Prostate gland (tissue), 2 donors: ENCODE measurements at regions not wholly inside any gene's neighbourhood (a gene's known extent, or its start where the extent isn't known, plus 50 kb on each side); places are given as distances from the start of the nearest gene placed in this dataset.

Experiments used
- DNase-seq: peaks from one replicate; pipeline ENCODE4 v3.0.0-alpha.2; 2019; ENCODE audit warnings: low spot score
- H3K27ac ChIP-seq, 2 donors: fragments of 200-600 bp; sonication (generic); 2 replicates each; pipeline ENCODE4 v1.5.1; 2017 to 2019
- H3K27me3 ChIP-seq: fragments of 200-600 bp; sonication (generic); replicated peaks from 2 replicates; pipeline ENCODE4 v1.5.1; 2019; ENCODE audit not compliant: insufficient read depth
- H3K36me3 ChIP-seq, 2 donors: fragments of 200-600 bp; sonication (generic); 1 replicate in 1 of 2; 2 replicates in 1 of 2; pipeline versions ENCODE4 v1.5.1 to v1.8.1; 2017 to 2019
- H3K4me1 ChIP-seq: fragments of 200-600 bp; sonication (generic); replicated peaks from 2 replicates; pipeline ENCODE4 v1.5.1; 2019
- H3K4me3 ChIP-seq, 2 donors: fragments of 200-600 bp; sonication (generic); 2 replicates each; pipeline ENCODE4 v1.5.1; 2017 to 2019
- H3K9me3 ChIP-seq: fragments of 200-600 bp; sonication (generic); 2 replicates; pipeline ENCODE4 v1.5.1; 2017
- POLR2A ChIP-seq: fragments of 450-650 bp; IDR thresholded peaks from one replicate; pipeline ENCODE4 v1.6.1; 2016; ENCODE audit warnings: antibody characterized with exemption, mild to moderate bottlenecking
- POLR2AphosphoS5 ChIP-seq: sonication (generic); formaldehyde crosslinking; IDR thresholded peaks from one replicate; pipeline ENCODE4 v1.6.1; 2017; ENCODE audit warnings: antibody characterized with exemption
- WGBS: methylation state at CpG from one replicate; pipeline ENCODE4 v1.1.5; 2018; 5-methylcytosine and 5-hydroxymethylcytosine counted together
- intact Hi-C: fragments of 100-400 bp; cut with DNase I; formaldehyde crosslinking; loops from one replicate; pipeline ENCODE4 v1.14.2; 2022
- TF ChIP-seq, protein P1 (sequence below), 4 experiments: fragments of 200-600 bp in 2 of 4; fragments of 450-650 bp in 2 of 4; sonication (generic) in 2 of 4; IDR thresholded peaks; 1 replicate in 3 of 4; 2 replicates in 1 of 4; pipeline ENCODE4 v1.5.1; 2016 to 2019; ENCODE audit warnings: antibody characterized with exemption in 4 of 4, mild to moderate bottlenecking in 2 of 4, moderate library complexity in 2 of 4

DNA sequence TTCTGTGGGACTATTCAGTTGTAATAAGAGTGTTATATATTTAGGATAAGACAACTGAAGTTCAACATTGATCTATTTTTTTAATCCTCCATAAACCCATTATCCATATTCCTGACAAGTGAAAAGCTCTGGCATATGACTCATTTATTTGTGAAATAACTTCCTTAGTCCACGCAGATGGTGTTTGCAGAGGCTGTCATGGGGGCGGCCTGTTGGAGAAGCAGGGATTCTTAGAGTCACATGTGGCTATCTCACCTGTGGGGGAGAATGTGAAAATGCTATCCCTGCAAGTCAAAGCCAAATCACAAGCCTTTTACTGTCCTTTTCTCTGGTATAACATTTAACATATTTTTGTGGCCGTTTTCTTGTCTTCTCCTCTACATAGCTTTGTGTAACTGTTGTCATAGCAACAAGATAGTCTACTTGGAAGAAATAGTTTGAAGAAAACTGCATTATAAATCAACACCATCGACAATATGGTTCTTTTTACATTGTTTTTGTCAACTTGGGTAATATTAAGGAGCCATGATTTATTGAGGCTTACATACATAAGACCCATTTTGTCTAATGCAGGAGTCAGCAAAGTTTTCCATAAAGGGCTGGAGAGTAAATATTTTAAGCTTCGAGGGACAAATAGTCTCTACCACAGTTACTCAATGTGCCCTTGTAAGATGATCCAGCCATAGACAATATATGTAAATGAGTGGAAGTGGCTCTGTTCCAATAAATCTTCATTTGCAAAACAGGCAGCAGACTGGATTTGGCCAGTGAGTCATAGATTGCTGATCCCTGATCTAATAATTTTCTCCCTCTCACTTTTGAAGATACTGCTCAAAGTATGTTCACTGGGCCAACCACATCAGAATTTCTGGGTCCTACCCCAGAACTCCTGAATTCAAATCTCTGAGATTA lies 395.0 kb downstream of the DTHD1 start:
- H3K27ac ChIP-seq, result no peak overlapping the region
- no peaks in the 10 kb centered on the region for H3K27me3 ChIP-seq
- WGBS, result 34% methylated on average over 5 of the region's 5 CpGs
- no peak for TF ChIP-seq POLR2AphosphoS5
- TF ChIP-seq, protein P1, sequence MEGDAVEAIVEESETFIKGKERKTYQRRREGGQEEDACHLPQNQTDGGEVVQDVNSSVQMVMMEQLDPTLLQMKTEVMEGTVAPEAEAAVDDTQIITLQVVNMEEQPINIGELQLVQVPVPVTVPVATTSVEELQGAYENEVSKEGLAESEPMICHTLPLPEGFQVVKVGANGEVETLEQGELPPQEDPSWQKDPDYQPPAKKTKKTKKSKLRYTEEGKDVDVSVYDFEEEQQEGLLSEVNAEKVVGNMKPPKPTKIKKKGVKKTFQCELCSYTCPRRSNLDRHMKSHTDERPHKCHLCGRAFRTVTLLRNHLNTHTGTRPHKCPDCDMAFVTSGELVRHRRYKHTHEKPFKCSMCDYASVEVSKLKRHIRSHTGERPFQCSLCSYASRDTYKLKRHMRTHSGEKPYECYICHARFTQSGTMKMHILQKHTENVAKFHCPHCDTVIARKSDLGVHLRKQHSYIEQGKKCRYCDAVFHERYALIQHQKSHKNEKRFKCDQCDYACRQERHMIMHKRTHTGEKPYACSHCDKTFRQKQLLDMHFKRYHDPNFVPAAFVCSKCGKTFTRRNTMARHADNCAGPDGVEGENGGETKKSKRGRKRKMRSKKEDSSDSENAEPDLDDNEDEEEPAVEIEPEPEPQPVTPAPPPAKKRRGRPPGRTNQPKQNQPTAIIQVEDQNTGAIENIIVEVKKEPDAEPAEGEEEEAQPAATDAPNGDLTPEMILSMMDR (IDR thresholded peaks at IDR 0.05), result no peak
- no peak for TF ChIP-seq POLR2A
- no peaks in the 10 kb centered on the region for H3K36me3 ChIP-seq
- intact Hi-C loops, result no loop called here
- no peak overlapping the region for H3K4me3 ChIP-seq
- no peaks in the 10 kb centered on the region for H3K4me1 ChIP-seq
- no peak for DNase-seq
- H3K9me3 ChIP-seq, result no peaks in the 10 kb centered on the region

DNA sequence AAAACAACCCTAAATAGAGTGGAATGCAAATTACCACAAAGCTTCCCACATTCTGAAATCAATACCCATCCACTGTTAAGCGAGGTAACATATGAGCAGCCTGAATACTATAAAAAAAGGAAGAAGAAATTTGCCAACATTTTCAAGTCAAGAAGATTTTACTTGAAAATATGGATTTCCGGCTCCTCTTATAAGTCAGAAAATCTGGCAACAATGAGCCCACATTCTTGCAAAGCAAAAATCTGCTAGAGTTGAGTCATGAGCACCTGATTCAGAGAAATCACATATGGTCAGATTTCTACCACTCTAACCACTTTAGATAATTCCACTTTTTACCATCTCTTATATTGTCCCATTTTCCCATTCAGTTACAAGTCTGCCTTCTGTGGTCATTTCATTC lies 395.7 kb downstream of the DTHD1 start:
- WGBS, result 87% methylated on average over 2 of the region's 2 CpGs
- Histone ChIP-seq H3K36me3 (no peaks in the 10 kb centered on the region), H3K27me3 (no peaks in the 10 kb centered on the region), H3K4me3 (no peak overlapping the region), H3K9me3 (no peaks in the 10 kb centered on the region), H3K27ac (no peak overlapping the region), H3K4me1 (no peaks in the 10 kb centered on the region)
- intact Hi-C loops, result no loop called here
- no peak for DNase-seq
- TF ChIP-seq POLR2AphosphoS5 (no peak), POLR2A (no peak)
- TF ChIP-seq, protein P1 (IDR thresholded peaks at IDR 0.05), result no peak

DNA sequence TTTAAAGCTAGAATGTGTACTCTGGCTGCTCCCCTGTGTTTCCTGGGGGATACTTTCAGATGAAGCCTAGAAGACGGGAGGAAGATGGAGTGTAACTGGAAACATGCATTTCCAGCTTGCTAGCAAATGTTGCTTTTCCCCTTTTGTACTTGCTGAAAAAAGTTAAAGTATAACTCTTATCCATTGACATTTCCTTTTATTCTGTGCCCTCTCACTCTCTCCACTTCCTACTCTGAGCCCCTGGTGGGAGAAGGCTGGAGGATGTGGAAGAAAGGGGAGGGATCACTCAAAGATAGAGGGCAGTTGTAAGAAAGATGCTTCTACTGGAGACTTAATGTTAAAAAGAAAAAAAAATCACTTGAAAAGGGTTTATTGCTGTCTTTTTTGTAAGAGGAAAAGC lies 396.5 kb downstream of the DTHD1 start:
- Histone ChIP-seq H3K36me3 (no peaks in the 10 kb centered on the region), H3K27me3 (no peaks in the 10 kb centered on the region), H3K27ac (no peak overlapping the region), H3K4me1 (no peaks in the 10 kb centered on the region), H3K9me3 (no peaks in the 10 kb centered on the region), H3K4me3 (no peak overlapping the region)
- DNase-seq, result no peak
- 65% methylated on average over 1 of the region's 1 CpG for WGBS
- intact Hi-C loops, result no loop called here
- TF ChIP-seq POLR2AphosphoS5 (no peak), POLR2A (no peak)
- TF ChIP-seq, protein P1 (IDR thresholded peaks at IDR 0.05), result no peak

DNA sequence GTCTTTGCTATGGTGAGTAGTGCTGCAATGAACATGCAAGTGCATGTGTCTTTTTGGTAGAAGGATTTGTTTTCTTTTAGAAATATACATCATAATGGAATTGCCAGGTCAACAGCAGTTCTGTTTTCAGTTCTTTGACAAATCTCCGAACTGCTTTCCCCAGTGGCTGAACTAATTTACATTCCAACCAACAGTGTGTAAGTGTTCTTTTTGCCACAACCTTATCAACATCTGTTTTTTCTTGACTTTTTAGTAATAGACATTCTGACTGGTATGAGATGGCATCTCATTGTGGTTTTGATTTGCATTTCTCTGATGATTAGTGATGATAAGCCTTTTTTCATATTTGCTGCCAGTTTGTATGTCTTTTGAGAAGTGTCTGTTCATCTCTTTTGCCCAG lies 406.3 kb downstream of the DTHD1 start:
- 79% methylated on average over 1 of the region's 1 CpG for WGBS
- H3K4me3 ChIP-seq, result no peak overlapping the region
- no peaks in the 10 kb centered on the region for H3K4me1 ChIP-seq
- intact Hi-C loops, result no loop called here
- H3K9me3 ChIP-seq, result no peaks in the 10 kb centered on the region
- H3K27me3 ChIP-seq, result no peaks in the 10 kb centered on the region
- no peak overlapping the region for H3K27ac ChIP-seq
- TF ChIP-seq POLR2AphosphoS5 (no peak), POLR2A (no peak)
- TF ChIP-seq, protein P1 (IDR thresholded peaks at IDR 0.05), result no peak
- H3K36me3 ChIP-seq, result no peaks in the 10 kb centered on the region
- no peak for DNase-seq

DNA sequence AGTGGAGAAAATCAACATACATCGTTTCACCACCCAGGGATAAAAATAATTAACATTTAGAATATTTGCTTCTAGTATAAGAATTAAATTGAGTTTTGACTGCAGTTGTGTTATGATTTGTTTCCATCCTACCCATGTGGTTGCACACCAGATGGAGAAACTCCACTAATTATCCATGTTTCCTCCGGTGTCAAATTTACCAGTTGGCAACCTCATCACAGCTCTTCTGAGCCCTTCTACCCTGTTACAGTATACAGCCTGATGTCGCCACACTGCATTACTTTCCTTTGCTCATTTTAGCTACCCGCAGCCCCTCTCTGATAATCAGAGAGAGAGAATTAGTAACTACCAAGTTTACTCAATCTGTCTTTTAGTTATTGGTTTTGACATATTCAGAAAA lies 411.2 kb downstream of the DTHD1 start:
- intact Hi-C loops, result no loop called here
- Histone ChIP-seq H3K4me3 (no peak overlapping the region), H3K27ac (no peak overlapping the region), H3K36me3 (no peaks in the 10 kb centered on the region), H3K9me3 (no peaks in the 10 kb centered on the region), H3K27me3 (no peaks in the 10 kb centered on the region), H3K4me1 (no peaks in the 10 kb centered on the region)
- DNase-seq, result no peak
- WGBS, result 85% methylated on average over 4 of the region's 4 CpGs
- TF ChIP-seq POLR2A, result no peak
- TF ChIP-seq, protein P1 (IDR thresholded peaks at IDR 0.05), result no peak
- TF ChIP-seq POLR2AphosphoS5, result no peak
